ENCODE measurements at regions not wholly inside any gene's neighbourhood (a gene's known extent, or its start where the extent isn't known, plus 50 kb on each side); places are given as distances from the start of the nearest gene placed in this dataset.
"Not testable (repeated sequence)": the region's sequence is repeated elsewhere in the genome, so short reads cannot be mapped to it uniquely, and the experiment has no call there.

DNA sequence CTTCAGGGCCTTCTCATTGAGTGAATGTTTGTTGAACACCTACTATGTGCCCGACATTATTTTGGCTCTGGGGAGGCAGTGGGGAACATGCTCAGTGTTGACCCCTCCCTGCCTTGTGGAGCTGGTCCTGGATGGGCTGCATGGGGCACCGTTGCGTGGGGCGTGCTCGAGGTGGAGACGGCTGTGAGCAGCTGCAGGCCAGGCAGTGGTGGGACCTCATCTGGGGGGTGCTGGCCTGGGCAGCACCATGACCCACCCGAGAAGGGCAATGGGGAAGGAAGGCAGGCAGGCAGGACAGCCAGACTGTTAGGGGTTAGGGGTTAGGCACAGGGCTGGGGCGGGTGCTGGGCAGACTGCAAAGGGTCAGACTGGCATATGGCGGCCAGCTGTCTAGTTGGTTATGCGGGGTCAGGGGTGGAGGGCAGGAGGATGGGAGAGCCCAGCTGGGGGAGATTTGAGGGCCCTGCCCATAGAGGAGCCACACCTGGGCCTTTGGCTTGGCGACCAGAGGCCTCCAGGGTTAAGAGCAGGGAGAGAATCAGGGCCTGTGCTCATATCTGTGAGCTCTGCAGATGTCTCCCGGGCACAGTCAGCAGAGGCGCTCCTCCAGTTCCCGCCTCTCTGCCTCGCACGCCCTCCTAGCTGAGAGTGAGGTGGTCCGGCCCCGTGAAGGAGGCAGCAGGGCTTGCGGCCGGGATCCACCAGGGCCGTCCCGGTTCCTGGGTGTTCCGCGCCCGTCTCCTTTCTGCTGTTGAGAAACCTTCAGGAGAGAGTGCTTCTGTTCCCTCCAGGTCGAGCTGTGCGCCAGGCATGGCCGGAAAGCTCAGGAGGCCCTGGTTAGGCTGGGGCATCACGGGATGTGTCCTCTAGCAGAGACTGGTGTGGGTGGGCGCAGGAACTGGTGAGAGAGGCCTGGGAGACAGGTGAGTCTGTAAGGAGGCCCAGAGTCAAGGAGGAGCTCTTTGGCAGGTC, 73.3 kb downstream of the RGS12 start:
- no peak for DNase-seq

DNA sequence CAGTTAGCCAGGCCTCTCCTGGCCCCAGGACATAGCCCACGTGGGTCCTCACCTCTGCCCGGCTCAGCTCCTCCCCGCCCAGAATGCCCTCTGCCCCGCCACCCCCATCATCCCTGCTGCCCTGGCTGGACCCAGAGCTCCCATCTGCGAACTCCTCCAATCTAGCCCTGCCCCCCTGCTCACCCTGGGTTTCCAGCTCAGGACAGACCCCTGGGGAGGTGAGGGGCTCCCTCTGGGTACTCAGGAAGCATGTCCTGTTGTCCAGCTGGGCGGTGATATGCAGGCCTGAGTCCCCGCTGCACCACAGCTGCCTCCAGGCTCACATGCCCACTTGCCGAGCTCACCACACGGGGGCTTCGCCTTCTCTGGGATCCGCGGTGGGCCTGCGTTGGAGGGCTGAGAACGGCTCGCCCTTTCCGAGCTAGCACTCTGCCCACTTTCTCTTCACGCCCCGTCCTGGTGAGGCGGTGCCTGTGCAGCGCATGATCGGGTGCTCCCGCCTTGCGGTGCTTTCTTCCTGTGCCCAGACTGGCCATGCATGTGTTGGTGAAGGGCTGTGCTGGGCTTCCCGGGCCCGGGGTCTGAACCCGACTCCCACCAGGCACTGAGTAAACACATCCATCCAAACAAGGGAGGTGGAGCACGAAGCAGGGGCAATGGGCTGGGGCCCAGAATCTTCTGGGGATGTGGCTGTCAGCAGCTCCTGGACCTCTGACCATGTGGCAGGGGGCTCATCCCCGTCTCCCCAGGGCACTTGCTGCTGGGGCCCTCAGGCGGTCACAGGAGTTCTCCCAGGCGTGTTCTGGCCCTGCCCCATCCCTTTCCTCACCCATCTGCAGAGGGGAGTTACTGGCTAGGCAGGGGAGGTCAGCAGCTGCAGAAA, 74.3 kb downstream of the RGS12 start:
- DNase-seq: no peak

DNA sequence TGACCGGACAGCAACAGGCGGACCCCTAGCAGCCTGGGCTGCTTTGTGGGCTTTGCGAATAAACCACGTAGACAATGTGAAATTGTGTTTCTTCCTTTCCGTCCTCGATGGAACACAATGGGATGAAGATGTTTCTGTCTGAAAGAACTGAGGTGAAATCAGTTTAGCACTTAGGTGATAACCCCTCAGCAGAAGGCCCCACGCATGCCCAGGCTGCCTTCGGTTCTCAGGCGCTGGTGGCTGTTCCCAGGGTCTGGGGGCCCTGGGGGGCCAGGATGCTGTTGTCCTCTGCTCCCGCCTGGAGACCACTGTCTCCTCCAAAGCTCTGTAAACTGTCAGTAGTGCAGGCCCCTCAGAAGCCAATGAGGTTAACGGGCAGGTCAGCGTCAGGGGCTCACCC, 73.9 kb upstream of the HGFAC start:
- DNase-seq: no peak

DNA sequence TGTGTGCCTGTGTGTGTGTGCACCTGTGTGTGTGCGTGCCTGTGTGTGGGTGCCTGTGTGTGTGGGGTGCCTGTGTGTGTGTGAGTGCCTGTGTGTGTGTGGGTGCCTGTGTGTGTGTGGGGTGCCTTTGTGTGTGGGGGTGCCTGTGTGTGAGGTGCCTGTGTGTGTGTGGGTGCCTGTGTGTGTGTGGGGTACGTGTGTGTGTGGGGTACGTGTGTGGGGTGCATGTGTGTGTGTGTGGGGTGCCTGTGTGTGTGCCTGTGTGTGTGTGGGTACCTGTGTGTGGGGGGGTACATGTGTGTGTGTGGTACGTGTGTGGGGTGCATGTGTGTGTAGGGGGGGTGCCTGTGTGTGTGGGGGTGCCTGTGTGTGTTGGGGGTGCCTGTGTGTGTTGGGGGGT, 73.4 kb upstream of the HGFAC start:
- DNase-seq: no peak

DNA sequence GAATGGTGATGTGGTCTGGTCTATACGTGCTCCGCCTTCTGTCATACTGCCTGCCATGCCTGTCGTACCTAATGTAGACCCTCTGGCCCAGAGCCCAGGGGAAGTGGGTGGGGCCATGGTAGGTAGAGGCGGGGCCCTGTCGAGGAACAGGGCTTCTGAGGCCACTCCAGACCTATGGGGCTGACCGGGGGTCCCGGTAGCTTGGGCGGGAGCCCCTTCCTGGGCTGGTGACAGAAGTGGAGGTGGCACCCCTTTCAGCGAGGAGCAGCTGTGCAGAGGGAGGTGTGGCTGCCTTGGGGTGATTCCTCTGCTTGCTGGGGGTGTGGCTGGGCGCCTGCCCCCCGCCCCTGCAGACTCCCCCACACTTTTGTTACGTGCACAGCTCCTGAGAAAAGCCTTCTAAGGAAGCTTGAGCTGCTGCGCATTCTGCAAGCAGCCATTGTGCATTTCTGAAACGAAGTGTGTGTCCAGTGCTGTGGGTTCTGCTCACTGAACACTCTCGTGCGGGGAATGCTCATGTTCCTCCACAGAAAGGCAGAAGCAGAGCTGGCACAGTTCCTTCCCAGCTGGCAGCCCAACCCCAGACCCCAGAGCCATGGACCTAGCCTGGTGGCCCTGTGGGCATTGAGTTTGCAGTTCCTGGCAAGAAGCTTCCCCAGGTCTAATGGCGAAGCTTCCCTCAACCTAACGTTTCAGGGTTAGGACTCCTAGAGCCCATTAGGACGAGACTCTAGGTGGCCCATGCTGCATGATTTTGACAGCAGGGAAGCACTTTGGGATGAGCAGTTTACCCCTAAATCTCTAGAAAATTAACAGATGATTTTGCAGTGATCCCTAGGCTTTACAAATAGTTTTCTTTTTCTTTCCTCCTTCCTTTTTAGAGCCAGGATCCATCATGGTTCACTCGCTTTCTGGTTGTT, 72.7 kb upstream of the HGFAC start:
- DNase-seq: no peak

DNA sequence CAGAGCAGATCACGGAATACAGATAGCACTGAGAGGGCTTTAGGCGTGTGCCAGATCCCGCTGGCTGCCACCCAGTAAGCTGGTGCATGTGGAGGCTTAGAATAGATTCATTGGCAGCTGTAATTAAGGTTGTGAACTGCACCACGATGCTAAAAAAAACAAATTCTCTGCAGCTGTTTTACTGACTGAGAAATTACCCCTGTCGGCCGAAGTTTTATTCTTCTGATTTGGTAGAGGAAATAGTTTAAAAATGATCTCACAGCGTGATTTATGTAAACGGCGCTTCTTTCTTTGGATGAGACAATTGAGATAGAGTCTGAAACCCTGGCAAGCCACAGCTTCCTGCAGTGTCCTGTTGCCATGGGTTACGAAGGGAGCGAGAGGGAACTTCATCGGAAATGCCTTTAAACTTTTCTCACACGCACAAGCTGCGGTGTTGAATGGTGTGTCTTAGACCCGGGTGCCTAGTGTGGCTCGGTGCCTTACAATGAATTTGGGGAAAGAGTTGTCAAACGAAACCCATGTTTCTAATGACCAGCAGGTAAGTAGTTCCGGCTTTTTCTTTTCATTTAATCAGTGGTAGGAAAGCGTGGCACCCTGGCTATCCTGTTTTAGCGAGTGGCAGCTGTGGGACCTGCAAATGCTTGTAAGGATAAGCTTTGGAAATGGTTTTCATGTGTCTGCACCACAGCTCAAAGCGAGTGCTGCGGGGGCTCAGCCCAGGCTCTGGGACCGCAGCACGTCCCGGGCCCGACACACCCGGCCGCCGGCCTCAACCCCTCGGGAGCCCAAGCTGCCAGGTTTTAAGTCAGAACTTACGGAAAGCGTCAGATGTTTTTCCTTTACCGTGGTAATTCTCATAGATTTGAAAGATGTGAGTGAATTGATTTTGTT, 71.7 kb upstream of the HGFAC start:
- DNase-seq: peak; percentile 39 to 51

DNA sequence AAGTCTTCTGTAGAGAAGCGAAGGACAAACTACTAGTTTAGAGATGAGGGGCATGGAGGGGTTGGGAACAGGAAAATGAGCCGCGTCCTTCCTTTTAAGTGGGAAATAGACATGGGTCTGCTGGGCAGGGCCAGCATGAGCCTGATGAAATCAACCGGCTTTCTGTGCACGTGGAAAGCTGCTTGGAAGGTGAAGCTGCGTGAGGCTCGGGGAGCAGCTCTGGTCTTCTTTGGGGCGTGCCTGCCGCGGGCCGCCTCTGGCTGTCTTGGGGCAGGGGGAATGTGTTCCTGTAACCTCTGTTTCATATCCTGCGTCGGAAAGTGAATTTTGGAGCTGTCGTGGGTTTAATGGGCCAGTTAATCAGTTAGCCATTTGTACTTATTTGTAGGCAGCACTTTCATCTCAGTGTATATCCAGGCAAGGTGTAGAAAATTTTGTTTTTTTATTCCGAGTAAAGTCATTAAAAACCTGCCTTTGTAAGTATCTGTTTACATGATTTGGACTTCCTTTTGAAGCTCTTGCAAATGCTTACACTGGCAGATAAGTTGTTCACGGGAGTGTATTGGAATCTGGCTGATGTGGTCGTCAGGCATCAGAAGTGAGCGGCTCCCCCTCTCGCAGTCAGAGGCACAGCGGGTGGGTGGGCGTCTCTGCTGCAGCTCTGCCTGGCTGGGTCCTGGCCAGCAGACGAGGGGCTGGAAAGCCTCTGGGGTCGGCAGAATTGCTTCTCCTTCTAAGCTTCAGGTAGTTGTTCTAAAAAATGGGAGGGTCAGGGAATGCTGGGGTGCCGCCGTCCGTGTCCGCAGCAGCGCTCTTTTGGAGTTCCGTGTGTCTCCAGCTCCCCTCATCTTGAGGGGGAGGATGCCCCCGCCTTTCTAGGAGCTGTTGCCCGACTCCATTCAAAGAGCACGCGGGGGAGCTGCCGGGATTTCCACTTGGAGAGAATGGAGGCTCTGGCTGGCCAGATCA, 70.5 kb upstream of the HGFAC start:
- DNase-seq: no peak

DNA sequence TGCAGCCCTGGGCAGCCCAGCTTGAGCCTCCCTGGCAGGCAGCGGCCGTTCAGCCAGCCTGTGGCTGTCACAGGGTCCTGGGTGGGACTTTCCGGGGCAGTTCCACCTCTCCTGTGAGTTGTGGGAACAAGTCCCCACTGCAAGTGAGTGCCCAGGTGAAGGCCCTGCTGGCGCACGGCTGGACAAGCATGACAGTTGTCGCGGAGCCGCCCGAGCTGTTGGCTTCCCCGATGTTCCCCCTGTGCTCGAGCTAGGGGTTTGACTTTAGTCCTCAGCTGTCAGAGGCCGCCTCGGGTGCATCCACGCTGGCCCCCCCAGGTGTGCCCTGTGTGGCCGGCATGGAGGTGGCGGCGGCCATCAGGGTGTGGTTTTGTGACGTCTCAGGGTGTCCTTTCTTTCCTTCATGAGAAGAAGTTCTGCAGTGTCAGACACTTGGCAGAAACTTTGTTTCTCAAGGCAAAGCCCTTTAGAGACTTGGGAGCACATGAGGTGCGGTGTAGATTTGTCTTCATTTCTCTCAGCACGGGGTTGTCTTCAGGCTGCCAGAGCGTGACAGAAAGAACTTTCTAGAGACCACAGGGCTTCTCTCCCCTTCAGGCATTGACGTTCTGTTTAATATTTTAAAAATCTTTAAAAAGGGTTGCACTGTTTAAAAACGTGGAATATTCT, 69.4 kb upstream of the HGFAC start:
- no peak for DNase-seq

DNA sequence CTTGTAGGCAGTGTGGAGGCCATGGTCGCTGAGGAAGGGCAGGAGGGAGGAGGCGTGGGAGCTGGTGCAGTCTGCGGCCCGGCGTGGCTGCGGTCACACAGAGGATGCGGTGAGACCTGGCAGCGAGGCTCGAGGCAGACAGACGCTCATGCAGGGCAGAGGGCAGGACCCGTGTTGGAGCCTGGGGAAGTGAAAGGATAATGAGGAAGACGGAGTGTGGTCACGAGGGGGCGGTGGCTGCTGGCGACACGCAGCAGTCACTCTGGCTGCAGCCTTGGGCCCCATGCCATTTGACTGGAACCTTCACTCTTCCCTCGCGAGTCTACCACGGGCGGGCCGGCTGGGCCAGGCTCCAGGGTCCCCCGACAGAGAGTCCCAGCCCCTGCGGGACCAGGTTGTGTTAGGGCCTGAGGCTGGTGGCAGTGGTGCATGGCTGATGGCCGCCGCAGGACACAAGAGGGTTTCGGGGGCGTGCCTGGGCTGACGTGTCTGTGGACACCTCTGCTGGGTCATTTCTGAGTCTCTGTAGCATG, 68.8 kb upstream of the HGFAC start:
- peak; percentile 38 to 68 for DNase-seq

DNA sequence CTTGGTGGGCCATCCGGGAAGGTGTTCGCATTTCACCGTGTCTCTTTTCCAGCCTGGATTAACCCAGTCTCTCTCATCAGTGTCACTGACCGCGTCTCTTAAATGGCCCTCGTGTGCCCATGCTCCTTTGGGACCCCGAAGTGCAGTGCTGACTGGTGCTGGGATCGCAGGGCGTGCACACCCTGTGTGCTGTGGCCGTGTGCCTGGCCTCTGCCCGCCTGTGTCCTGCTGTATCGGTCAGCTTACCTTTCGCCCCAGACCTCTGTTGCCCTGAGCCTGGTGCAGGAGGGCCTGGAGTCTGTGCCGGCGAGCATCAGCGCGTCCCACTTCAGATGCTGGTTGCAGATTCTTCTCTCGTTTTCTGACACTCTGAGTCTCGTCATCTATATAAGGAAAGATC, 68.3 kb upstream of the HGFAC start:
- DNase-seq: no peak

DNA sequence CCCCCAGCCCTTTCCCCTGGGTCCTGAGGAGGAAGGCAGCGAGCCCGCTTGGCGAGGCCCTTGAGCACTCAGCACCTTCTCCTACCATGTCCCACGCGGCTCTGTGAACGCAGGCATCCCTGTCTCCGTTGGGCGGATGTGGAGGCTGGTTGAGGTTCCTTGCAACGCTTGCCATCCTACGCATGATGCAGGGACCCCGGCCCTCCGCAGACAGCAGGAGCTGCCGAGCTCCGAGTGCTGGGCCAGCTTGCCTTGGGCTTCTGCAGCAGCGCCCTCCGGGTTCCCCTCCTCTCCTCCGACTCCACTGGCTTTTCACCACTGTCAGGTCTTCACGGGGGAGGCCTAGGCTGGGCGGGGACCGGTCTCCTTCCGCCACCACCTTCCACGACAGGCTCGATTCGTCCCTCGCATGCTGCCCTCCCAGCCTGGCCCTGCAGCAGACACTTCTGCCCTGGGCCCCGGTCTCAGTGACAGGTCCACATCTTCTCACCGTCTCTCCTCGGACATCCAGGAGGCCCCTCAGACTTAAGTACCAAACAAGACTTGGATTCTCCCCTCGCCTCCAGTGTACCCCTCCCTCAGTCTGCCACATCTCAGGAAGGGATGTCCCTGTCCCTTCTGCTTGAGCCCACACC, 67.6 kb upstream of the HGFAC start:
- DNase-seq: no peak

DNA sequence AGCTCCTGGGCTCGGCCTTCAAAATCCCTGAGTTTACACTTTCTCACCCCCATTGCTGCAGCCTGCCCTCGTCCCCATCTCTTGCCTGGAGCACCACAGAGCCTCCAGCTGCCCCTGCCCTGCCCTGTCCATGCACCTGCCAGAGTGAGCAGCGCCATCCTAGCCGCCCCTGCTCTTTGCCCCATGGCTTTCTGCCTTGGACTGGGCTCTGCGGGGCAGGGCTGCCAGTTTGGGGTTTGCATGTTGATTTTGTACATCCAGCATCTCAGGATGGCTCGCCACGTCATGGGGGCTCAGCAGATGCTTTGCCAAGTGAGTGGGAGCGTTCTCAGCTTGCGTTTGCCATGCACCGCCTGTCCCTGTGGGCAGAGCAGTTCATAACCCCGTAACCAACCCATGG, 67.1 kb upstream of the HGFAC start:
- no peak for DNase-seq

DNA sequence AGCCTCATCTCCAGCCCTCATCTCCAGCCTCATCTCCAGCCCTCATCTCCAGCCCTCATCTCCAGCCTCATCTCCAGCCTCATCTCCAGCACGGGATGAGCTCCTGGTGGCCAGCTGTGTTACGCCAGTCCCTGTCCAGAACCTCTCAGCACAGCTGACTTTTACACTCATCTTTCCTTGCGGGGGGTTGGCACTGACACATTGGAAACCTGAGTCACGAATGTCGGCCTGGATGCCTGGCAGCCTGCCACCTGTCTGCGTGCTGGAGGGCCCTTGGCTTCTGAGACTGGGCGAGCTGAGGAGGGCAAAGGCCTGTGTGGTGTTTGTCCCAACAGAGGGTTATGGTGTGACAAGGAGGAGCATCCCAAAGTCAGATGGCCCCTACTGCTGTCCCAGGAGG, 66.1 kb upstream of the HGFAC start:
- DNase-seq: no peak

DNA sequence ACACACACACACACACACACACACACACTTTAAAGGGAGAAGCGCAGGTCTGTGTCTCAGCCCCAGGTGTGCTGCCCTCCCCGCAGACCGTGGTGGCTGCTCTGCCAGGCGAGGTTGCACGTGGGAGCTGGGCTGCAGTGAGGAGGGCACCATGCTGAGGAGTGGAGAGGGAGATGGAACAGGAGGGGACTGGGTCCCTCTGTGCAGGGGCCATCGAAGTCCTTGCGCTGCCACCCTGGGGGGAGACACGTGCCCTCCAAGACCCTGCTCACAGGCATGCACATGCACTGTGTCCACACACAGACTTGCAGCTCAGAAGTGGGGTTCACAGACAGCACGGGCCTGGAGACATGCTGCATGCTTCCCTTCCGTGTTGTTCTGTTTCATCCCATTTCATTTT, 65.5 kb upstream of the HGFAC start:
- DNase-seq: no peak

DNA sequence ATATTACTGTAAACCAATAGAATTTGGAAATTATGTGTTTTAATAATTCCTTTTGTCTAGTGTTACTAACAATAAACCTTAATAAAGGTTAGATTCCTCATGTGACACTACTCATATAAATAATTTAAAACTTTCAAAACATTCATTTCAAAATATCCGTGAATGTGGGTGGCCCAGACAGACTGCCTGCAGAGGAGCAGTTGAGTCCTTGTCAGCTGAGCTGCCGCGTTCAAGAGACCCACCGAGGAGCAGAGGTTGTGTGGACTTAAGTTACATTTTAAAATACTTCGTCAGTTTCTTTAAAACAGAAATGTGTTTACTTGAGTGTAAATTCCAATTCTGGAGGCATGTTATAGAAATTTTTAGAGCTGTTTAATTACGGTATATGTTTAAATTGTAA, 64.2 kb upstream of the HGFAC start:
- no peak for DNase-seq

DNA sequence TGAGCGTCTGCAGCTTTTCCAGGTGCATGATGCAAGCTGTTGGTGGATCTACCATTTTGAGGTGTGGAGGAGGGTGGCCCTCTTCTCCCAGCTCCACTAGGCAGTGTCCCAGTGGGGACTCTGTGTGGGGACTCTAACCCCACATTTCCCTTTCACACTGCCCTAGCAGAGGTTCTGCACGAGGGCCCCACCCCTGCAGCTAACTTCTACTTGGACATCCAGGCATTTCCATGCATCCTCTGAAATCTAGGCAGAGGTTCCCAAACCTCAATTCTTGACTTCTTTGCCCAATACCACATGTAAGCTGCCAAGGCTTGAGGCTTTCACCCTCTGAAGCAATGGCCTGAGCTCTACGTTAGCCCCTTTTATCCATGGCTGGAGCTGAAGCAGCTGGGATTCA, 61.4 kb upstream of the HGFAC start:
- not testable (repeated sequence) for DNase-seq

DNA sequence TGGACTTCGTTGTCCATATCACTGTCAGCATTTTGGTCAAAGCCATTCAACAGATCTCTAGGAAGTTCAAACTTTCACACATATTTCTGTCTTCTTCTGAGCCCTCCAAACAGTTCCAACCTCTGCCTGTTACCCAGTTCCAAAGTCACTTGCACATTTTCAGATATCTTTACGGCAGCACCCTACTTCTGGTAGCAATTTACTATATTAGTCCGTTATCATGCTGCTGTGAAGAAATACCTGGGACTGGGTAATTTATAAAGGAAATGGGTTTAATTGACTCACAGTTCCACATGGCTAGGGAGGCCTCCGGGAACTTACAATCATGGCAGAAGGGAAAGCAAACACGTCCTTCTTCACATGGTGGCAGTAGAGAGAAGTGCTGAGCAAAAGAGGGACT, 60.6 kb upstream of the HGFAC start:
- DNase-seq: not testable (repeated sequence)

DNA sequence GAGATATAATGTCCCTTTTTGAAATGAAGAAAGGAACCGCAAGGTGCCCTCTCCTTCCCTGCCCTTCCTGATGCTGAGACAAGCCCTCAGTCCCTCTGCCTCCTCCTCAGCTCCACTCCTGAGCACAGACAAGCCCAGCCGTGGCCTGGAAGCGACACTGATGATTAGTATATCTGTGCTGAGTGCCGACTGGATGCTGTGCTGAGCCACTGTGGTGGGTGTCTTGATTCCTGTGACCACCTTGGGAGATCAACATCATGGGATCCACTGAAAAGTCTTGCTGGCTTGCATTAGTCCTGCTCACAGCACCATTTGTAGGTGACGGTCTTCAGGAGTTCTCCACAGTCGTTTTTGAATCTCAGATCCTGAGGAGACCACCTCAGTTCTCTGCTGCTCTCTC, 59.5 kb upstream of the HGFAC start:
- no peak for DNase-seq

DNA sequence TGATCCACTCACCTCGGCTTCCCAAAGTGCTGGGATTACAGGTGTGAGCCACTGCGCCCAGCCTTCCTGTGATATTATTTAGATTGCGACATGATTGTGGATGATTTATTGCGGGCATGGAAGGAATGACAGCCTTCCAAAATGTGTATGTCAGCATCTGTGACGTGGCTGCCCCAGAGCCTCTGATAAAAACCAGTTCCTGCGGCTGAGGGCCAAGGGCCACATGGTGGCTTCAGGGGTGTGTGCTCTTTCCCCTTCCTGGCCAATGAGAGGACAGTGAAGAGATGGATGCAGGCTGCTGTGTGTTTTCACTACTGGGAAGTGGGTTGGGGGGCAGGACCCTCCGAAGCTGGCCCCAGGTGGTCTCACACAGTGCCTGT, 57.4 kb upstream of the HGFAC start:
- no peak for DNase-seq

Data from CD4-positive, alpha-beta T cell treated with Interferon alpha-2 for 1 hour (primary cell).